Esophagus squamous epithelium (tissue), 5 donors: ENCODE measurements at regions not wholly inside any gene's neighbourhood (a gene's known extent, or its start where the extent isn't known, plus 50 kb on each side); places are given as distances from the start of the nearest gene placed in this dataset.
"Not testable (repeated sequence)": the region's sequence is repeated elsewhere in the genome, so short reads cannot be mapped to it uniquely, and the experiment has no call there.

ENCODE experiments used
- DNase-seq: peaks from one replicate; lab custom pipeline; 2025; lab: John Stamatoyannopoulos, UW
- H3K27ac ChIP-seq, 4 donors: fragments of 200-600 bp; sonication (generic); one replicate each; pipeline ENCODE4 v1.5.1; 2016 to 2019; ENCODE audit warnings: mild to moderate bottlenecking in 1 of 4
- H3K27me3 ChIP-seq, 4 donors: fragments of 200-600 bp; sonication (generic); 1 replicate in 3 of 4; 2 replicates in 1 of 4; pipeline versions ENCODE4 v1.5.1 to v1.6.0; 2017 to 2021; ENCODE audit warnings: antibody characterized with exemption in 1 of 4
- H3K36me3 ChIP-seq, 3 donors: fragments of 200-600 bp; sonication (generic); one replicate each; pipeline ENCODE4 v1.5.1; 2016 to 2019
- H3K4me1 ChIP-seq, 3 donors: fragments of 200-600 bp; sonication (generic); one replicate each; pipeline ENCODE4 v1.5.1; 2017 to 2019
- H3K4me3 ChIP-seq, 4 donors: fragments of 200-600 bp; sonication (generic); 1 replicate in 3 of 4; 2 replicates in 1 of 4; pipeline ENCODE4 v1.5.1; 2016 to 2019; ENCODE audit warnings: mild to moderate bottlenecking in 2 of 4, moderate library complexity in 1 of 4
- H3K9me3 ChIP-seq, 3 donors: fragments of 200-600 bp; sonication (generic); one replicate each; pipeline ENCODE4 v1.5.1; 2016 to 2019
- CTCF ChIP-seq, 6 experiments: fragments of 450-650 bp in 4 of 6; fragments of 200-600 bp in 2 of 6; sonication (generic) in 2 of 6; IDR thresholded peaks; one replicate each; pipeline ENCODE4 v1.5.1; 2016 to 2019; ENCODE audit warnings: antibody characterized with exemption in 6 of 6, mild to moderate bottlenecking in 4 of 6, moderate library complexity in 4 of 6
- POLR2A ChIP-seq, 4 donors: fragments of 450-650 bp; IDR thresholded peaks; one replicate each; pipeline ENCODE4 v1.6.1; 2017; ENCODE audit warnings: antibody characterized with exemption in 4 of 4, mild to moderate bottlenecking in 4 of 4, moderate library complexity in 3 of 4
- WGBS, 2 donors: methylation state at CpG; one replicate each; pipeline ENCODE4 v1.1.5; 2018; 5-methylcytosine and 5-hydroxymethylcytosine counted together
- intact Hi-C: fragments of 100-400 bp; cut with DNase I; formaldehyde crosslinking; loops from one replicate; pipeline ENCODE4 v1.15.0; 2022
- donor health status: DM: yes; HTN: yes; CAD: no.

DNA sequence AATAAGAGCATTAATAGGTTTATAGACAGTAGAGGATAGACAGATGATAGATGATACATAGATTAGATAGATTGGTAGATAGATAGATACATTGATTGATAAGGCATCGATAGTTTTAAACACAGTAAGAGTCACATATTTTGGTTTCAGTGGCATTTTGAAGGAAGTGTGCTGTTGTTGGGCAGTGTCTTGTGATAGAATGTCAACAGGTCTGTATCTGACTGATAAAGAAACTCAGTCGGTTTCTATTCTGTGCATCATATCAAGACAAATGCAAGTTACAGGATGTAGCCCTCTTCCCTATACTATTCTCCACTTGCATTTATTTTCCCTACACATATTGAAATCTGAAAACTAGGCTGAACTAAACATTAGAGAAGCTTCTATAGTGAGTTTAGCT is 1229.0 kb upstream of the ZEB2 start:
- Histone ChIP-seq H3K4me3 (no peak overlapping the region), H3K4me1 (peaks cover 8 to 43% (median 18%) of the 10 kb centered on the region in 3 donors), H3K27me3 (no peaks in the 10 kb centered on the region), H3K9me3 (no peaks in the 10 kb centered on the region), H3K27ac (no peak overlapping the region), H3K36me3 (no peaks in the 10 kb centered on the region)
- WGBS, 2 donors = 38 to 46% methylated on average over 2 of the region's 2 CpGs
- DNase-seq = no peak
- intact Hi-C loops = no loop called here
- TF ChIP-seq POLR2A (IDR thresholded peaks at IDR 0.05) (no peak), CTCF (IDR thresholded peaks at IDR 0.05) (no peak)

DNA sequence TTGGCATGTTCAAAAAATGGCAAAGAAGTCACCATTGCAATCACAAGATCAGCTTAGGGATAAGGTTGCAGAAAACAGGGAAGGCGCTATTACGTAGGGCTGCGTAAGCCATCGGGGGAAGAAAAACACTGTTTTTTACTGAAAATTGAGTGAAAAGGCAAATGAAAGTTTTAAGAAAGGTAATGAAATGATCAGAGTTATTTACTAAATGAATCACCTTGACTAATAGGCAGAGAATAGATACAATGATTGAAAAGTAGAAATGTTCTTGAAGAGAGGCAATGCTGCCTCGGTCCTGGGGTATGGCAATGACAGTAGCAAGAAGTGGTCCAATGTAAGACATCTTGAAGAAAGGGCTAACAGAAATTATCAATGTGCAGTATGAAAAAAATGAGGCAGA is 1227.8 kb upstream of the ZEB2 start:
- H3K27me3 ChIP-seq = no peaks in the 10 kb centered on the region
- DNase-seq = no peak
- TF ChIP-seq CTCF (IDR thresholded peaks at IDR 0.05) (no peak), POLR2A (IDR thresholded peaks at IDR 0.05) (no peak)
- no peak overlapping the region for H3K4me3 ChIP-seq
- intact Hi-C loops = no loop called here
- H3K9me3 ChIP-seq = no peaks in the 10 kb centered on the region
- peaks cover 8 to 36% (median 13%) of the 10 kb centered on the region in 3 donors for H3K4me1 ChIP-seq
- no peak overlapping the region for H3K27ac ChIP-seq
- 87 to 88% methylated on average over 5 of the region's 5 CpGs for WGBS, 2 donors
- no peaks in the 10 kb centered on the region for H3K36me3 ChIP-seq

GRCh38 chr2:145745387-145745721 is 1225.4 kb upstream of the ZEB2 start:
- H3K36me3 ChIP-seq, H3K27me3 ChIP-seq, H3K27ac ChIP-seq, intact Hi-C loops, H3K9me3 ChIP-seq, H3K4me3 ChIP-seq, DNase-seq: not testable (repeated sequence)
- 80 to 82% methylated on average over 4 of the region's 4 CpGs for WGBS, 2 donors
- H3K4me1 ChIP-seq = peaks cover 0 to 13% (median 6%) of the 10 kb centered on the region in 3 donors

- WGBS, 2 donors = 56 to 63% methylated on average over 4 of the region's 4 CpGs
- Histone ChIP-seq H3K9me3 (no peaks in the 10 kb centered on the region), H3K4me1 (peaks cover 0 to 8% (median 6%) of the 10 kb centered on the region in 3 donors), H3K36me3 (no peaks in the 10 kb centered on the region), H3K4me3 (no peak overlapping the region), H3K27ac (no peak overlapping the region), H3K27me3 (no peaks in the 10 kb centered on the region)
- DNase-seq = no peak
- intact Hi-C loops = no loop called here
- TF ChIP-seq CTCF (IDR thresholded peaks at IDR 0.05) (no peak), POLR2A (IDR thresholded peaks at IDR 0.05) (no peak)
Observed at GRCh38 chr2:145744541-145745386, 1224.8 kb upstream of the ZEB2 start.

- 65 to 85% methylated on average over 2 of the region's 2 CpGs for WGBS, 2 donors
- no peak overlapping the region for H3K4me3 ChIP-seq
- H3K27me3 ChIP-seq = no peaks in the 10 kb centered on the region
- H3K9me3 ChIP-seq = no peaks in the 10 kb centered on the region
- DNase-seq = no peak
- no peak overlapping the region for H3K27ac ChIP-seq
- no peaks in the 10 kb centered on the region for H3K36me3 ChIP-seq
- peaks cover 0 to 6% (median 0%) of the 10 kb centered on the region in 3 donors for H3K4me1 ChIP-seq
- intact Hi-C loops = no loop called here
- no peak for TF ChIP-seq CTCF (IDR thresholded peaks at IDR 0.05)
- TF ChIP-seq POLR2A (IDR thresholded peaks at IDR 0.05) = no peak
Observed at GRCh38 chr2:145743011-145743410, 1223.1 kb upstream of the ZEB2 start.
